HG02763 (cell line): ENCODE measurements at regions not wholly inside any gene's neighbourhood (a gene's known extent, or its start where the extent isn't known, plus 50 kb on each side); places are given as distances from the start of the nearest gene placed in this dataset.

Source experiments
- ATAC-seq: cut with Tn5 transposase; IDR thresholded peaks from one replicate; pipeline ENCODE4 v1.9.1; 2021; ENCODE audit warnings: mild to moderate bottlenecking, moderate library complexity; ENCODE audit not compliant: unreplicated experiment

- ATAC-seq = no peak
Observed at GRCh38 chrX:114332766-114333165, 251.1 kb upstream of the HTR2C start.

- ATAC-seq = no peak
Observed at GRCh38 chrX:114334473-114334982, 249.4 kb upstream of the HTR2C start.

- ATAC-seq = no peak
Observed at GRCh38 chrX:114338870-114339269, 245.0 kb upstream of the HTR2C start.

- peak; percentile 80 for ATAC-seq
Observed at GRCh38 chrX:114344756-114345349, 239.0 kb upstream of the HTR2C start.

- ATAC-seq = no peak
Observed at GRCh38 chrX:114361076-114361725, 222.7 kb upstream of the HTR2C start.

- ATAC-seq = no peak
Observed at GRCh38 chrX:114363346-114363745, 220.5 kb upstream of the HTR2C start.

GRCh38 chrX:114365065-114365834 lies 218.6 kb upstream of the HTR2C start:
- no peak for ATAC-seq

GRCh38 chrX:114372937-114373336 lies 210.9 kb upstream of the HTR2C start:
- ATAC-seq = no peak

- ATAC-seq = no peak
Observed at GRCh38 chrX:114390251-114390796, 193.6 kb upstream of the HTR2C start.
